ENCODE measurements at regions not wholly inside any gene's neighbourhood (a gene's known extent, or its start where the extent isn't known, plus 50 kb on each side); places are given as distances from the start of the nearest gene placed in this dataset.

DNA sequence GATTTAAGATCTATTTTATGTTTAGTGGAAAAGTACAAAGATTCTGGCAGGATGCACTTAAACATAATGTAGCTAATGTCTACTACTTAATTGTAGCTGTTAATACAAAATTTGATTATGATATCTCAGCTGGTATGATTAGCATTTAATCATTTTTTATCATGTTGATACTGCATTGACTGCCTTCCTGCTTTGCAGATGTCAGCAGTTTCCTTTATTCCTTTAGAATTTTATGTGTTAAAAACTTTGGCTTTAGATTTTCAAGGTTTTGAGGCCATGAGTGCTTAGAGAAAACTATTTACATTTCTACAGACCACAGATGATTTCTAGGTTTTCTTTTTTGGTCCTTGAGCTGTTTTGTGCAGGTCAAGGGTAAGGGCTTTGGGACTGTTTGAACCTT, 152.2 kb downstream of the ZNF326 start:
- Histone ChIP-seq H3K27me3 (no peaks in the 10 kb centered on the region), H3K4me1 (no peaks in the 10 kb centered on the region), H3K27ac (no peak overlapping the region), H3K4me3 (no peak overlapping the region), H3K9me3 (no peaks in the 10 kb centered on the region), H3K36me3 (no peaks in the 10 kb centered on the region)
- in situ Hi-C loops (cut with MboI; ENCODE audit: low pct_ligation_motif_present in 1 of 4, low pct_unique_long_range_greater_than_20kb in 1 of 4, low sequenced_read_pairs in 3 of 4) (no loop called here), intact Hi-C loops (cut with DNase I; ENCODE audit: low total_unique reads) (no loop called here)
- TF ChIP-seq POLR2AphosphoS5 (IDR thresholded peaks at IDR 0.05) = no peak
- no peak for TF ChIP-seq EP300 (IDR thresholded peaks at IDR 0.05; ENCODE audit: low read depth)
- TF ChIP-seq POLR2A (IDR thresholded peaks at IDR 0.05) = no peak
- TF ChIP-seq, protein P1, sequence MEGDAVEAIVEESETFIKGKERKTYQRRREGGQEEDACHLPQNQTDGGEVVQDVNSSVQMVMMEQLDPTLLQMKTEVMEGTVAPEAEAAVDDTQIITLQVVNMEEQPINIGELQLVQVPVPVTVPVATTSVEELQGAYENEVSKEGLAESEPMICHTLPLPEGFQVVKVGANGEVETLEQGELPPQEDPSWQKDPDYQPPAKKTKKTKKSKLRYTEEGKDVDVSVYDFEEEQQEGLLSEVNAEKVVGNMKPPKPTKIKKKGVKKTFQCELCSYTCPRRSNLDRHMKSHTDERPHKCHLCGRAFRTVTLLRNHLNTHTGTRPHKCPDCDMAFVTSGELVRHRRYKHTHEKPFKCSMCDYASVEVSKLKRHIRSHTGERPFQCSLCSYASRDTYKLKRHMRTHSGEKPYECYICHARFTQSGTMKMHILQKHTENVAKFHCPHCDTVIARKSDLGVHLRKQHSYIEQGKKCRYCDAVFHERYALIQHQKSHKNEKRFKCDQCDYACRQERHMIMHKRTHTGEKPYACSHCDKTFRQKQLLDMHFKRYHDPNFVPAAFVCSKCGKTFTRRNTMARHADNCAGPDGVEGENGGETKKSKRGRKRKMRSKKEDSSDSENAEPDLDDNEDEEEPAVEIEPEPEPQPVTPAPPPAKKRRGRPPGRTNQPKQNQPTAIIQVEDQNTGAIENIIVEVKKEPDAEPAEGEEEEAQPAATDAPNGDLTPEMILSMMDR (IDR thresholded peaks at IDR 0.05) = no peak
- no peak for DNase-seq

DNA sequence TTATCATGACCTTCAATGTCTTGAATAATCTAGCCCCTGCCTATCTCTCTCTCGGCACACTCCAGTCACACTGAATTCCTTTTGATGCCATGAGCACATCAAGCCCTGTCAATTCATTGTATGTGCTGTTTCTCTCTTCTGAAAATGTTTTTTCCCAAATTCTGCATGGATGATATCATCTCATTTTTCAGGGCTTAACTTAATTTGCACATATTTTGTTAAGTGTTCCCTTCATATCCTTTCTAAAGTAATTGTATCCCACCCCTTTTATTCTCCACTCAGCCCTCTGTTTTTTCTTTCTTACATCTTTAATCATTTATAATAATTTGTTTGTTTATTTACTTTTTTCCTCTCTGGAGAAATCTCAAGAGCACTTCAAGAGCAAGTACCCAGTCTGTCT, 149.9 kb downstream of the ZNF326 start:
- 88 to 91% methylated on average over 1 of the region's 1 CpG for whole genome bisulfite sequencing, 2 donors (ENCODE audit: low coverage in 1 of 2)
- no peaks in the 10 kb centered on the region for H3K4me1 ChIP-seq
- TF ChIP-seq, protein P1 (IDR thresholded peaks at IDR 0.05) = no peak
- TF ChIP-seq POLR2A (IDR thresholded peaks at IDR 0.05) = no peak
- TF ChIP-seq POLR2AphosphoS5 (IDR thresholded peaks at IDR 0.05) = no peak
- no peak for TF ChIP-seq EP300 (IDR thresholded peaks at IDR 0.05; ENCODE audit: low read depth)
- in situ Hi-C loops (cut with MboI; ENCODE audit: low pct_ligation_motif_present in 1 of 4, low pct_unique_long_range_greater_than_20kb in 1 of 4, low sequenced_read_pairs in 3 of 4) (no loop called here), intact Hi-C loops (cut with DNase I; ENCODE audit: low total_unique reads) (no loop called here)
- H3K27me3 ChIP-seq = no peaks in the 10 kb centered on the region
- no peak overlapping the region for H3K27ac ChIP-seq
- H3K36me3 ChIP-seq = no peaks in the 10 kb centered on the region
- H3K9me3 ChIP-seq = peaks cover 3 to 4% of the 10 kb centered on the region in 2 donors
- no peak for DNase-seq
- no peak overlapping the region for H3K4me3 ChIP-seq

DNA sequence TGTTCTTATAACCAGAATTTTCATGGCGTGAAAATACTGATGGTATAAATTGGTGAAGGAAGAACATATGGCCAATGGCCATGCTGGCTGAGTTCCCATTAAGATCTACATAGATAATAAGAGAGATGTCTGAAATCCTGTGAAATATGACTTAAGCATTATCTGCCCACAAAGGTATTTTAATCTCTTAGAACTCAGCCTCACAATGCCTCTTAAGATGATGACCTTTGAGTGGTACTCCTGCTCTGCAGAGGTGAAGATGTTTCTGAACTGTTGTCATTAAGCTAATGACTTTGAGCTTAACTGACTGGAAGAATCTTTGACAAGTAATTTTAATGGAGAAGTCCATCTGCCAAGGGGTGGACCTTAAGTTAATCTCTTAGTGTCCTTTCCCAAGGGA, 148.7 kb downstream of the ZNF326 start:
- no peak overlapping the region for H3K4me3 ChIP-seq
- intact Hi-C loops (cut with DNase I; ENCODE audit: low total_unique reads) = no loop called here

DNA sequence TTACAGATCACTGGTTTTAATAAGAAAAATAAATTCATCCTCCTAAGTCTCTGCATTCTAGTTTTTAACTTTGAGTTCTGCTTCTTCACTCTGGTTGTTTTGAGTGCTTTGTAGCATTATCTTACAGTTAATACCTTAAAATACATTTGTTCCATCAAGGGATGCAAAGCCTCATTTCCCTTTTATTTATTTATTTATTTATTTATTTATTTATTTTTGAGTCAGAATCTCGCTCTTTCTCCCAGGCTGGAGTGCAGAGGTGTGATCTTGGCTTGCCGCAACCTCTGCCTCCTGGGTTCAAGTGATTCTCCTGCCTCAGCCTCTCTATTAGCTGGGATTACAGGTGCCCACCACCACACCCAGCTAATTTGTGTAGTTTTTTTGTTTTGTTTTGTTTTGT, 147.8 kb downstream of the ZNF326 start:
- intact Hi-C loops (cut with DNase I; ENCODE audit: low total_unique reads) (no loop called here), in situ Hi-C loops (cut with MboI; ENCODE audit: low pct_ligation_motif_present in 1 of 4, low pct_unique_long_range_greater_than_20kb in 1 of 4, low sequenced_read_pairs in 3 of 4) (no loop called here)
- 80% methylated on average over 2 of the region's 2 CpGs; no CpG with 5 or more reads in 1 of the 2 donors for WGBS, 2 donors (ENCODE audit: low coverage in 1 of 2)
- Histone ChIP-seq H3K27me3 (no peaks in the 10 kb centered on the region), H3K4me3 (no peak overlapping the region), H3K27ac (no peak overlapping the region), H3K9me3 (peaks cover 6% of the 10 kb centered on the region in 2 donors), H3K36me3 (no peaks in the 10 kb centered on the region), H3K4me1 (no peaks in the 10 kb centered on the region)
- DNase-seq = no peak
- TF ChIP-seq, protein P1 (IDR thresholded peaks at IDR 0.05) = no peak
- TF ChIP-seq POLR2A (IDR thresholded peaks at IDR 0.05) (no peak), EP300 (IDR thresholded peaks at IDR 0.05; ENCODE audit: low read depth) (no peak), POLR2AphosphoS5 (IDR thresholded peaks at IDR 0.05) (no peak)

More for the DNA sequence above, 148.7 kb downstream of the ZNF326 start:
- Histone ChIP-seq H3K27me3 (no peaks in the 10 kb centered on the region), H3K36me3 (no peaks in the 10 kb centered on the region), H3K4me1 (no peaks in the 10 kb centered on the region), H3K9me3 (peaks cover 6% of the 10 kb centered on the region in 2 donors), H3K27ac (no peak overlapping the region)
- TF ChIP-seq POLR2AphosphoS5 (IDR thresholded peaks at IDR 0.05) = no peak
- no peak for TF ChIP-seq POLR2A (IDR thresholded peaks at IDR 0.05)
- TF ChIP-seq EP300 (IDR thresholded peaks at IDR 0.05; ENCODE audit: low read depth) = no peak
- TF ChIP-seq, protein P1 (IDR thresholded peaks at IDR 0.05) = no peak
- in situ Hi-C loops (cut with MboI; ENCODE audit: low pct_ligation_motif_present in 1 of 4, low pct_unique_long_range_greater_than_20kb in 1 of 4, low sequenced_read_pairs in 3 of 4) = no loop called here
- 88 to 92% methylated on average over 1 of the region's 1 CpG for WGBS, 2 donors (ENCODE audit: low coverage in 1 of 2)
- no peak for DNase-seq

Data from transverse colon (tissue), 4 donors.